GM18519 (cell line): ENCODE measurements at regions not wholly inside any gene's neighbourhood (a gene's known extent, or its start where the extent isn't known, plus 50 kb on each side); places are given as distances from the start of the nearest gene placed in this dataset.
"Not testable (repeated sequence)": the region's sequence is repeated elsewhere in the genome, so short reads cannot be mapped to it uniquely, and the experiment has no call there.

ENCODE experiments used
- ATAC-seq: cut with Tn5 transposase; IDR thresholded peaks from one replicate; pipeline ENCODE4 v1.9.1; 2021; ENCODE audit warnings: mild to moderate bottlenecking, moderate library complexity; ENCODE audit not compliant: unreplicated experiment, low FRiP score

- no peak for ATAC-seq
Observed at GRCh38 chr9:38138276-38138675, 69.2 kb upstream of the SHB start.

- ATAC-seq: no peak
Observed at GRCh38 chr9:38137342-38137741, 68.3 kb upstream of the SHB start.

- no peak for ATAC-seq
Observed at GRCh38 chr9:38136386-38136785, 67.4 kb upstream of the SHB start.

GRCh38 chr9:38134611-38135237 lies 65.7 kb upstream of the SHB start:
- ATAC-seq: no peak

- no peak for ATAC-seq
Observed at GRCh38 chr9:38133595-38133994, 64.6 kb upstream of the SHB start.

GRCh38 chr9:38132956-38133355 lies 63.9 kb upstream of the SHB start:
- ATAC-seq: no peak

- no peak for ATAC-seq
Observed at GRCh38 chr9:38131729-38132128, 62.7 kb upstream of the SHB start.

- ATAC-seq: no peak
Observed at GRCh38 chr9:38130724-38131123, 61.7 kb upstream of the SHB start.

- no peak for ATAC-seq
Observed at GRCh38 chr9:38129366-38129765, 60.3 kb upstream of the SHB start.

GRCh38 chr9:38128752-38129270 lies 59.8 kb upstream of the SHB start:
- no peak for ATAC-seq

- ATAC-seq: no peak
Observed at GRCh38 chr9:38127271-38127839, 58.3 kb upstream of the SHB start.

- ATAC-seq: no peak
Observed at GRCh38 chr9:38126730-38127129, 57.7 kb upstream of the SHB start.

GRCh38 chr9:38125889-38126288 lies 56.9 kb upstream of the SHB start:
- no peak for ATAC-seq

GRCh38 chr9:38123359-38123758 lies 54.3 kb upstream of the SHB start:
- not testable (repeated sequence) for ATAC-seq

GRCh38 chr9:38120961-38121360 lies 51.9 kb upstream of the SHB start:
- no peak for ATAC-seq

- no peak for ATAC-seq
Observed at GRCh38 chr9:38119560-38120236, 50.7 kb upstream of the SHB start.

GRCh38 chr9:38118862-38119438 lies 49.9 kb upstream of the SHB start:
- no peak for ATAC-seq
